ENCODE measurements at regions not wholly inside any gene's neighbourhood (a gene's known extent, or its start where the extent isn't known, plus 50 kb on each side); places are given as distances from the start of the nearest gene placed in this dataset.

- TF ChIP-seq TAL1 (IDR thresholded peaks at IDR 0.05), result peak; percentile 55
- TF ChIP-seq, protein P1, sequence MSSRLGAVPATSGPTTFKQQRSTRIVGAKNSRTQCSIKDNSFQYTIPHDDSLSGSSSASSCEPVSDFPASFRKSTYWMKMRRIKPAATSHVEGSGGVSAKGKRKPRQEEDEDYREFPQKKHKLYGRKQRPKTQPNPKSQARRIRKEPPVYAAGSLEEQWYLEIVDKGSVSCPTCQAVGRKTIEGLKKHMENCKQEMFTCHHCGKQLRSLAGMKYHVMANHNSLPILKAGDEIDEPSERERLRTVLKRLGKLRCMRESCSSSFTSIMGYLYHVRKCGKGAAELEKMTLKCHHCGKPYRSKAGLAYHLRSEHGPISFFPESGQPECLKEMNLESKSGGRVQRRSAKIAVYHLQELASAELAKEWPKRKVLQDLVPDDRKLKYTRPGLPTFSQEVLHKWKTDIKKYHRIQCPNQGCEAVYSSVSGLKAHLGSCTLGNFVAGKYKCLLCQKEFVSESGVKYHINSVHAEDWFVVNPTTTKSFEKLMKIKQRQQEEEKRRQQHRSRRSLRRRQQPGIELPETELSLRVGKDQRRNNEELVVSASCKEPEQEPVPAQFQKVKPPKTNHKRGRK (tag; IDR thresholded peaks at IDR 0.05), result peak; percentile 95
- peak; percentile 32; the same call in 1 of the 2 replicates for TF ChIP-seq TEAD4 (IDR thresholded peaks at IDR 0.05; ENCODE audit: low read length)
- no peak for TF ChIP-seq TEAD4 (CRISPR knock-in tag; IDR thresholded peaks at IDR 0.05; ENCODE audit: borderline replicate concordance)
- TF ChIP-seq MGA (IDR thresholded peaks at IDR 0.05), result peak; percentile 40
- 0 out of 2 replicates have a peak, but pooled peaks have one; percentile 52 for TF ChIP-seq ZNF583 (CRISPR knock-in tag; IDR thresholded peaks at IDR 0.05)
- no peak for TF ChIP-seq FUS (optimal IDR thresholded peaks at IDR 0.05; ENCODE audit: low read depth, low read length)
- TF ChIP-seq HMG20A (CRISPR knock-in tag; conservative IDR thresholded peaks at IDR 0.05), result no peak
- no peak for TF ChIP-seq ZNF134 (CRISPR knock-in tag; conservative IDR thresholded peaks at IDR 0.05)
- peak in 1 of 2 experiments; percentile 45; a peak in 1 of 4 replicates for TF ChIP-seq RCOR1 (IDR thresholded peaks at IDR 0.05; ENCODE audit: borderline replicate concordance in 1 of 2, low read depth in 2 of 2, low read length in 2 of 2)
- TF ChIP-seq SP1 (CRISPR knock-in tag; IDR thresholded peaks at IDR 0.05), result no peak
- TF ChIP-seq NR2C1 (IDR thresholded peaks at IDR 0.05), result no peak
- 0 out of 2 replicates have a peak, but pooled peaks have one; percentile 9 for TF ChIP-seq NR2C1 (tag; IDR thresholded peaks at IDR 0.05)
- TF ChIP-seq, protein P2, sequence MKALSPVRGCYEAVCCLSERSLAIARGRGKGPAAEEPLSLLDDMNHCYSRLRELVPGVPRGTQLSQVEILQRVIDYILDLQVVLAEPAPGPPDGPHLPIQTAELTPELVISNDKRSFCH (CRISPR knock-in tag; IDR thresholded peaks at IDR 0.05), result no peak
- TF ChIP-seq, protein P2 (tag; IDR thresholded peaks at IDR 0.05), result no peak
- peak; percentile 37; the same call in 1 of the 2 replicates for TF ChIP-seq CBFA2T3 (IDR thresholded peaks at IDR 0.05)
Observed at GRCh38 chr1:112322983-112323678, 72.9 kb upstream of the CTTNBP2NL start (continued).

Measured in K562 (cell line).